ENCODE measurements at regions not wholly inside any gene's neighbourhood (a gene's known extent, or its start where the extent isn't known, plus 50 kb on each side); places are given as distances from the start of the nearest gene placed in this dataset.

DNA sequence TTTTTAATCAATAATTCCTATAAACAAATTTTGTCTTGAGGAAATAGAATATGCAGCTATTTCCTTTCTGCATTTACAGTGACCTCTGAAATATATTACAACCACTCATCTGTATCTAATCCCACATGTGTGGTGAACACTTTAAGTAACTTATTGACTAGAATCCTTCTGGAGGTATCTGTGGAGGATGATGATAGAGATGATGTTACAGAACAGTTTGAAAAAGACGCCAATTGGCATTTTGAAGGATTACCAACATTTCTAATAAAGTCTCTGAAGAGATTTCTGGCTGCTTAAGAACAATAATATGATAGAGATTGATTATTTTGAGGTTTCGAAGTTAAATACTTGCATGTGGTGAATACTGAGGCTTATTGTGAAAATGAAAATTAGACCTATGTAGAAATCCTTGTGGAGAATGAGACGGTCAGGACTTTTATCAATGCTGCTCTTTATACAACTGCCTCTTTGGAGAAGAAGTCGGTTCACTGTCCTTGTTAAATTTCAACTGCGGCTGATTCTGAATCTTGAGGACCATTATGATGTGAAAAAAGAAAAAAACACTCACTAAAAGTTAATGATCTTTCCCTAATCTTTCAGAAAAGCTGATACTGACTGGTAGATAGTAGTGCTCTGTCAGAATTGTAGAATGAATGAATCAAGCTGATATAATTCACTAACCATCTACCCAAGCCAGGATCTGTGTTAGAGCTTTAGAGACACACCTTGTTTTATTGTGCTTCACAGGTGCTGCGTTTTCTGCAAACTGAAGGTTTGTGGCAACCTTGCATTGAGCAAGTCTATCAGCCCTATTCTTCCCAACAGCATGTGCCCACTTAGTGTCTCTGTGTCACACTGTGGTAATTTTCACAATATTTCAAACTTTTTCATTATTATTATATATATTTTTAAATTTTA is 204.7 kb downstream of the SPRY1 start (continued):
- TF ChIP-seq, protein P1, sequence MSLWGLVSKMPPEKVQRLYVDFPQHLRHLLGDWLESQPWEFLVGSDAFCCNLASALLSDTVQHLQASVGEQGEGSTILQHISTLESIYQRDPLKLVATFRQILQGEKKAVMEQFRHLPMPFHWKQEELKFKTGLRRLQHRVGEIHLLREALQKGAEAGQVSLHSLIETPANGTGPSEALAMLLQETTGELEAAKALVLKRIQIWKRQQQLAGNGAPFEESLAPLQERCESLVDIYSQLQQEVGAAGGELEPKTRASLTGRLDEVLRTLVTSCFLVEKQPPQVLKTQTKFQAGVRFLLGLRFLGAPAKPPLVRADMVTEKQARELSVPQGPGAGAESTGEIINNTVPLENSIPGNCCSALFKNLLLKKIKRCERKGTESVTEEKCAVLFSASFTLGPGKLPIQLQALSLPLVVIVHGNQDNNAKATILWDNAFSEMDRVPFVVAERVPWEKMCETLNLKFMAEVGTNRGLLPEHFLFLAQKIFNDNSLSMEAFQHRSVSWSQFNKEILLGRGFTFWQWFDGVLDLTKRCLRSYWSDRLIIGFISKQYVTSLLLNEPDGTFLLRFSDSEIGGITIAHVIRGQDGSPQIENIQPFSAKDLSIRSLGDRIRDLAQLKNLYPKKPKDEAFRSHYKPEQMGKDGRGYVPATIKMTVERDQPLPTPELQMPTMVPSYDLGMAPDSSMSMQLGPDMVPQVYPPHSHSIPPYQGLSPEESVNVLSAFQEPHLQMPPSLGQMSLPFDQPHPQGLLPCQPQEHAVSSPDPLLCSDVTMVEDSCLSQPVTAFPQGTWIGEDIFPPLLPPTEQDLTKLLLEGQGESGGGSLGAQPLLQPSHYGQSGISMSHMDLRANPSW (CRISPR knock-in tag; conservative IDR thresholded peaks at IDR 0.05; ENCODE audit: low read depth), result no peak

DNA sequence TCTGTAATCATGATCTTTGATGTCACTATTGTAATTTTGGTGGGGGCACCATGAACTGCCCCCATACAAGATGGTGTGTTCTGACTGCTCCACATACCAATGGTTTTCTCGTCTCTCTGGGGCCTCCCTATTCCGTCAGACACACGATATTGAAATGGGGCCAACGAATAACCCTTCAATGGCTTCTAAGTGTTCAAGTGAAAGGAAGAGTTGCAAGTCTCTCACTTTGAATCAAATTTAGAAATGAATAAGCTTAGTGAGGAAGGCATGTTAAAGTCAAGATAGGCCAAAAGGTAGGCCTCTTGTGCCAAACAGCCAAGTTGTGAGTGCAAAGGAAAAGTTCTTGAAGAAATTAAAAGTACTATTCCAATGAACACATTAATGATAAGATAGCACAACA is 205.4 kb downstream of the SPRY1 start:
- TF ChIP-seq ZNF396 (CRISPR knock-in tag; IDR thresholded peaks at IDR 0.05; ENCODE audit: borderline replicate concordance), result no peak
- no peak for TF ChIP-seq ZNF281 (CRISPR knock-in tag; IDR thresholded peaks at IDR 0.05)
- TF ChIP-seq NR1H2 (CRISPR knock-in tag; IDR thresholded peaks at IDR 0.05), result no peak
- TF ChIP-seq ARID4B (CRISPR knock-in tag; IDR thresholded peaks at IDR 0.05; ENCODE audit: borderline replicate concordance), result no peak
- no peak for TF ChIP-seq RELA (CRISPR knock-in tag; IDR thresholded peaks at IDR 0.05; ENCODE audit: borderline replicate concordance)
- no peak for TF ChIP-seq ZNF512 (CRISPR knock-in tag; IDR thresholded peaks at IDR 0.05; ENCODE audit: borderline replicate concordance)
- TF ChIP-seq, protein P2, sequence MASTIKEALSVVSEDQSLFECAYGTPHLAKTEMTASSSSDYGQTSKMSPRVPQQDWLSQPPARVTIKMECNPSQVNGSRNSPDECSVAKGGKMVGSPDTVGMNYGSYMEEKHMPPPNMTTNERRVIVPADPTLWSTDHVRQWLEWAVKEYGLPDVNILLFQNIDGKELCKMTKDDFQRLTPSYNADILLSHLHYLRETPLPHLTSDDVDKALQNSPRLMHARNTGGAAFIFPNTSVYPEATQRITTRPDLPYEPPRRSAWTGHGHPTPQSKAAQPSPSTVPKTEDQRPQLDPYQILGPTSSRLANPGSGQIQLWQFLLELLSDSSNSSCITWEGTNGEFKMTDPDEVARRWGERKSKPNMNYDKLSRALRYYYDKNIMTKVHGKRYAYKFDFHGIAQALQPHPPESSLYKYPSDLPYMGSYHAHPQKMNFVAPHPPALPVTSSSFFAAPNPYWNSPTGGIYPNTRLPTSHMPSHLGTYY (CRISPR knock-in tag; IDR thresholded peaks at IDR 0.05), result no peak
- no peak for TF ChIP-seq SMAD4 (CRISPR knock-in tag; IDR thresholded peaks at IDR 0.05)
- no peak for TF ChIP-seq ZNF138 (CRISPR knock-in tag; conservative IDR thresholded peaks at IDR 0.05)
- no peak for TF ChIP-seq MLX (CRISPR knock-in tag; IDR thresholded peaks at IDR 0.05)
- TF ChIP-seq CREM (CRISPR knock-in tag; IDR thresholded peaks at IDR 0.05), result no peak
- TF ChIP-seq NFE2L1 (CRISPR knock-in tag; IDR thresholded peaks at IDR 0.05), result no peak
- H3K27me3 Mint-ChIP-seq (ENCODE audit: low read depth), result no peaks in the 10 kb centered on the region; the same call in 1 of the 2 replicates
- peaks cover 7% of the 10 kb centered on the region; the same call in 1 of the 2 replicates for H3K9me3 Mint-ChIP-seq
- DNase-seq (ENCODE audit: low spot score) (no peak), ATAC-seq (no peak)
- no peak overlapping the region for H3K4me3 Mint-ChIP-seq
- H3K27ac Mint-ChIP-seq, result no peak overlapping the region
- peaks cover 47% of the 10 kb centered on the region for H3K4me1 Mint-ChIP-seq
- ChIA-PET POLR2A (no interaction called here), CTCF (no interaction called here)
- no peaks in the 10 kb centered on the region for H3K36me3 Mint-ChIP-seq

All from WTC11 (cell line).